ENCODE measurements at regions not wholly inside any gene's neighbourhood (a gene's known extent, or its start where the extent isn't known, plus 50 kb on each side); places are given as distances from the start of the nearest gene placed in this dataset.
"Not testable (repeated sequence)": the region's sequence is repeated elsewhere in the genome, so short reads cannot be mapped to it uniquely, and the experiment has no call there.

- H3K4me3 ChIP-seq (ENCODE audit: low read depth, low read length); H3K36me3 ChIP-seq (ENCODE audit: control insufficient read depth, insufficient read depth, low read length); H3K27me3 ChIP-seq (ENCODE audit: control insufficient read depth, insufficient read depth, low read length); DNase-seq (ENCODE audit: low read depth): not testable (repeated sequence)
Measured at GRCh38 chr2:111412841-111413650, 292.3 kb downstream of the BCL2L11 start.

GRCh38 chr2:111413950-111414349 lies 293.2 kb downstream of the BCL2L11 start:
- H3K36me3 ChIP-seq (ENCODE audit: control insufficient read depth, insufficient read depth, low read length); H3K4me3 ChIP-seq (ENCODE audit: low read depth, low read length); H3K27me3 ChIP-seq (ENCODE audit: control insufficient read depth, insufficient read depth, low read length); DNase-seq (ENCODE audit: low read depth): not testable (repeated sequence)

GRCh38 chr2:111415765-111416743 lies 295.3 kb downstream of the BCL2L11 start:
- H3K27me3 ChIP-seq (ENCODE audit: control insufficient read depth, insufficient read depth, low read length); DNase-seq (ENCODE audit: low read depth); H3K4me3 ChIP-seq (ENCODE audit: low read depth, low read length); H3K36me3 ChIP-seq (ENCODE audit: control insufficient read depth, insufficient read depth, low read length): not testable (repeated sequence)

- H3K27me3 ChIP-seq (ENCODE audit: control insufficient read depth, insufficient read depth, low read length); H3K4me3 ChIP-seq (ENCODE audit: low read depth, low read length); H3K36me3 ChIP-seq (ENCODE audit: control insufficient read depth, insufficient read depth, low read length); DNase-seq (ENCODE audit: low read depth): not testable (repeated sequence)
Measured at GRCh38 chr2:111417026-111417425, 296.3 kb downstream of the BCL2L11 start.

- H3K4me3 ChIP-seq (ENCODE audit: low read depth, low read length); H3K36me3 ChIP-seq (ENCODE audit: control insufficient read depth, insufficient read depth, low read length); H3K27me3 ChIP-seq (ENCODE audit: control insufficient read depth, insufficient read depth, low read length); DNase-seq (ENCODE audit: low read depth): not testable (repeated sequence)
Measured at GRCh38 chr2:111418091-111418875, 297.6 kb downstream of the BCL2L11 start.

- not testable (repeated sequence) for DNase-seq (ENCODE audit: low read depth); H3K27me3 ChIP-seq (ENCODE audit: control insufficient read depth, insufficient read depth, low read length); H3K36me3 ChIP-seq (ENCODE audit: control insufficient read depth, insufficient read depth, low read length); H3K4me3 ChIP-seq (ENCODE audit: low read depth, low read length)
Measured at GRCh38 chr2:111420074-111420473, 299.4 kb downstream of the BCL2L11 start.

- H3K4me3 ChIP-seq (ENCODE audit: low read depth, low read length); H3K27me3 ChIP-seq (ENCODE audit: control insufficient read depth, insufficient read depth, low read length); H3K36me3 ChIP-seq (ENCODE audit: control insufficient read depth, insufficient read depth, low read length); DNase-seq (ENCODE audit: low read depth): not testable (repeated sequence)
Measured at GRCh38 chr2:111420835-111421234, 300.1 kb downstream of the BCL2L11 start.

- DNase-seq (ENCODE audit: low read depth); H3K4me3 ChIP-seq (ENCODE audit: low read depth, low read length); H3K27me3 ChIP-seq (ENCODE audit: control insufficient read depth, insufficient read depth, low read length): not testable (repeated sequence)
Measured at GRCh38 chr2:111421949-111422348, 301.2 kb downstream of the BCL2L11 start.

GRCh38 chr2:111422562-111422961 lies 301.8 kb downstream of the BCL2L11 start:
- not testable (repeated sequence) for H3K36me3 ChIP-seq (ENCODE audit: control insufficient read depth, insufficient read depth, low read length); H3K27me3 ChIP-seq (ENCODE audit: control insufficient read depth, insufficient read depth, low read length); H3K4me3 ChIP-seq (ENCODE audit: low read depth, low read length); DNase-seq (ENCODE audit: low read depth)

More at GRCh38 chr2:111421949-111422348, 301.2 kb downstream of the BCL2L11 start:
- not testable (repeated sequence) for H3K36me3 ChIP-seq (ENCODE audit: control insufficient read depth, insufficient read depth, low read length)

GRCh38 chr2:111423184-111423583 lies 302.5 kb downstream of the BCL2L11 start:
- not testable (repeated sequence) for H3K36me3 ChIP-seq (ENCODE audit: control insufficient read depth, insufficient read depth, low read length); H3K4me3 ChIP-seq (ENCODE audit: low read depth, low read length); H3K27me3 ChIP-seq (ENCODE audit: control insufficient read depth, insufficient read depth, low read length); DNase-seq (ENCODE audit: low read depth)

- not testable (repeated sequence) for H3K27me3 ChIP-seq (ENCODE audit: control insufficient read depth, insufficient read depth, low read length); H3K4me3 ChIP-seq (ENCODE audit: low read depth, low read length); H3K36me3 ChIP-seq (ENCODE audit: control insufficient read depth, insufficient read depth, low read length); DNase-seq (ENCODE audit: low read depth)
Measured at GRCh38 chr2:111424176-111424575, 303.5 kb downstream of the BCL2L11 start.

- H3K4me3 ChIP-seq (ENCODE audit: low read depth, low read length); DNase-seq (ENCODE audit: low read depth); H3K36me3 ChIP-seq (ENCODE audit: control insufficient read depth, insufficient read depth, low read length); H3K27me3 ChIP-seq (ENCODE audit: control insufficient read depth, insufficient read depth, low read length): not testable (repeated sequence)
Measured at GRCh38 chr2:111424851-111425309, 304.2 kb downstream of the BCL2L11 start.

- H3K4me3 ChIP-seq (ENCODE audit: low read depth, low read length); H3K36me3 ChIP-seq (ENCODE audit: control insufficient read depth, insufficient read depth, low read length); DNase-seq (ENCODE audit: low read depth); H3K27me3 ChIP-seq (ENCODE audit: control insufficient read depth, insufficient read depth, low read length): not testable (repeated sequence)
Measured at GRCh38 chr2:111425789-111426201, 305.1 kb downstream of the BCL2L11 start.

- not testable (repeated sequence) for H3K4me3 ChIP-seq (ENCODE audit: low read depth, low read length); H3K36me3 ChIP-seq (ENCODE audit: control insufficient read depth, insufficient read depth, low read length); H3K27me3 ChIP-seq (ENCODE audit: control insufficient read depth, insufficient read depth, low read length); DNase-seq (ENCODE audit: low read depth)
Measured at GRCh38 chr2:111427346-111427745, 306.6 kb downstream of the BCL2L11 start.

All from kidney epithelial cell (primary cell).